HCT116 (cell line): ENCODE measurements at regions not wholly inside any gene's neighbourhood (a gene's known extent, or its start where the extent isn't known, plus 50 kb on each side); places are given as distances from the start of the nearest gene placed in this dataset.

Experiments used
- ATAC-seq: fragments of 200-7000 bp; cut with Tn5 transposase; 2 replicates; pipeline ENCODE4 v1.9.1; 2020; ENCODE audit warnings: mild to moderate bottlenecking, moderate library complexity
- BruUV-seq: library from RNA; stranded (reverse); fragments of 400-500 nt; replicated peaks from 2 replicates; lab custom pipeline; 2021; lab: Mats Ljungman, UMichigan
- CTCF ChIA-PET: fragments of 300-600 bp; sonication (Branson Sonifier 250); formaldehyde crosslinking; loops from one replicate; lab custom pipeline; 2021; ENCODE audit warnings: antibody characterized with exemption; lab: Charles Lee
- POLR2A ChIA-PET: fragments of 300-600, 350-600 bp; sonication (Branson Sonifier 250); formaldehyde crosslinking; loops from one replicate; lab custom pipeline; 2021; ENCODE audit warnings: antibody characterized with exemption; lab: Charles Lee
- RAD21 ChIA-PET, 2 experiments: fragments of 300-600 bp; sonication (Branson Sonifier 250); formaldehyde crosslinking; loops; one replicate each; lab custom pipeline; 2023; ENCODE audit warnings: low total read pairs in 2 of 2; ENCODE audit not compliant: uncharacterized antibody in 2 of 2, unreplicated experiment in 2 of 2, low non-redundant PET in 1 of 2; lab: Charles Lee
- DNase-seq: peaks from one replicate; pipeline ENCODE4 v3.0.0-alpha.2; 2010; ENCODE audit warnings: low read depth, low spot score
- H2AFZ ChIP-seq: fragments of 200-600 bp; shearing (Covaris generic), sonication (generic); 2 replicates; pipeline ENCODE4 v1.6.1; 2017; ENCODE audit warnings: low read depth, mixed run types, mixed read lengths, antibody characterized with exemption, low read length; ENCODE audit not compliant: poor library complexity, severe bottlenecking
- H3K27ac ChIP-seq: 2 replicates; pipeline ENCODE4 v1.5.1; 2012; ENCODE audit warnings: low read depth, low read length
- H3K27me3 ChIP-seq: fragments of 200-600 bp; sonication (generic); 2 replicates; pipeline ENCODE4 v1.6.1; 2016; ENCODE audit warnings: mixed run types, low read length, mixed read lengths; ENCODE audit not compliant: insufficient read depth
- H3K36me3 ChIP-seq, 2 experiments: fragments of 200-500 bp in 1 of 2; fragments of 200-600 bp in 1 of 2; sonication (Bioruptor generic) in 1 of 2; sonication (generic) in 1 of 2; 2 replicates each; pipeline versions ENCODE4 v1.5.1 to v1.6.1; 2014 to 2016; ENCODE audit warnings: low read length in 2 of 2, inconsistent platforms in 1 of 2, mixed read lengths in 1 of 2, mixed run types in 1 of 2; ENCODE audit not compliant: insufficient read depth in 2 of 2, control insufficient read depth in 1 of 2
- H3K4me1 ChIP-seq, 2 experiments: fragments of 200-600 bp in 1 of 2; sonication (generic) in 1 of 2; 2 replicates each; pipeline versions ENCODE4 v1.5.1 to v1.6.1; 2012 to 2017; ENCODE audit warnings: low read length in 2 of 2, inconsistent platforms in 1 of 2, mild to moderate bottlenecking in 1 of 2, mixed read lengths in 1 of 2, mixed run types in 1 of 2, moderate library complexity in 1 of 2; ENCODE audit not compliant: insufficient read depth in 2 of 2, control insufficient read depth in 1 of 2
- H3K4me2 ChIP-seq: fragments of 200-600 bp; sonication (generic); 2 replicates; pipeline ENCODE4 v1.6.1; 2017; ENCODE audit warnings: mixed run types, low read length, mixed read lengths
- H3K4me3 ChIP-seq, 2 experiments: fragments of 200-600 bp in 1 of 2; sonication (generic) in 1 of 2; replicated peaks in 1 of 2; 2 replicates each; pipeline ENCODE4 v1.5.1; 2011 to 2016; ENCODE audit warnings: low read length in 2 of 2, control low read depth in 1 of 2, low read depth in 1 of 2, mild to moderate bottlenecking in 1 of 2, mixed read lengths in 1 of 2, mixed run types in 1 of 2
- H3K79me2 ChIP-seq: fragments of 200-600 bp; sonication (generic); 2 replicates; pipeline ENCODE4 v1.6.1; 2017; ENCODE audit warnings: mild to moderate bottlenecking, mixed run types, low read length, moderate library complexity, mixed read lengths; ENCODE audit not compliant: insufficient read depth
- H3K9ac ChIP-seq: fragments of 200-600 bp; sonication (generic); 2 replicates; pipeline ENCODE4 v1.6.1; 2016; ENCODE audit warnings: low read length, mixed read lengths
- H3K9me2 ChIP-seq: fragments of 200-600 bp; sonication (generic), shearing (Covaris generic); 2 replicates; pipeline ENCODE4 v1.6.1; 2017; ENCODE audit warnings: mixed run types, mild to moderate bottlenecking, moderate library complexity; ENCODE audit not compliant: insufficient read depth
- H3K9me3 ChIP-seq, 2 experiments: fragments of 200-500 bp in 1 of 2; fragments of 200-600 bp in 1 of 2; sonication (Bioruptor generic) in 1 of 2; sonication (generic) in 1 of 2; 2 replicates each; pipeline ENCODE4 v1.6.1; 2014 to 2017; ENCODE audit warnings: low read length in 2 of 2, mixed read lengths in 2 of 2, inconsistent platforms in 1 of 2, low read depth in 1 of 2, mild to moderate bottlenecking in 1 of 2, mixed run types in 1 of 2, moderate library complexity in 1 of 2; ENCODE audit not compliant: control insufficient read depth in 1 of 2, insufficient read depth in 1 of 2
- H4K20me1 ChIP-seq: fragments of 200-600 bp; sonication (generic), shearing (Covaris generic); 2 replicates; pipeline ENCODE4 v1.6.1; 2017; ENCODE audit warnings: mixed run types, mild to moderate bottlenecking, moderate library complexity; ENCODE audit not compliant: insufficient read depth
- CBX3 ChIP-seq: IDR thresholded peaks from 2 replicates; pipeline ENCODE4 v1.6.1; 2012; ENCODE audit warnings: low read depth
- ELF1 ChIP-seq: IDR thresholded peaks from 2 replicates; pipeline ENCODE4 v1.6.1; 2012; ENCODE audit warnings: low read depth, borderline replicate concordance
- FOSL1 ChIP-seq: IDR thresholded peaks from 2 replicates; pipeline ENCODE4 v1.6.1; 2012; ENCODE audit warnings: low read depth
- MAX ChIP-seq: IDR thresholded peaks from 2 replicates; pipeline ENCODE4 v1.6.1; 2012
- POLR2AphosphoS5 ChIP-seq: IDR thresholded peaks from 2 replicates; pipeline ENCODE4 v1.6.1; 2011; ENCODE audit warnings: mild to moderate bottlenecking, low read depth, low read length, moderate library complexity
- RAD21 ChIP-seq: IDR thresholded peaks from 2 replicates; pipeline ENCODE4 v1.6.1; 2012; ENCODE audit warnings: low read depth, mild to moderate bottlenecking
- REST ChIP-seq: IDR thresholded peaks from 2 replicates; pipeline ENCODE4 v1.6.1; 2012; ENCODE audit warnings: low read depth
- SIN3A ChIP-seq: IDR thresholded peaks from 2 replicates; pipeline ENCODE4 v1.6.1; 2012; ENCODE audit warnings: low read depth
- SP1 ChIP-seq: IDR thresholded peaks from 2 replicates; pipeline ENCODE4 v1.6.1; 2012; ENCODE audit warnings: low read depth
- TCF7L2 ChIP-seq: IDR thresholded peaks from 2 replicates; pipeline ENCODE4 v1.7.0; 2011; ENCODE audit warnings: borderline replicate concordance, inconsistent platforms; ENCODE audit not compliant: insufficient read depth, insufficient read length; ENCODE audit errors: extremely low read depth
- YY1 ChIP-seq: IDR thresholded peaks from 2 replicates; pipeline ENCODE4 v1.6.1; 2011; ENCODE audit warnings: low read length, low read depth, moderate library complexity, mild to moderate bottlenecking; ENCODE audit not compliant: insufficient replicate concordance; ENCODE audit errors: extremely low read depth
- ZFX ChIP-seq: fragments of 450-650 bp; IDR thresholded peaks from 2 replicates; pipeline ENCODE4 v1.6.1; 2017
- ZNF274 ChIP-seq: fragments of 200-500 bp; sonication (Bioruptor generic); IDR thresholded peaks from 2 replicates; pipeline ENCODE4 v1.6.1; 2014; ENCODE audit warnings: mild to moderate bottlenecking, low read depth, low read length, inconsistent platforms
- intact Hi-C: fragments of 100-400 bp; cut with micrococcal nuclease; formaldehyde crosslinking; loops from 2 replicates; pipeline ENCODE4 v1.10.0; 2022

- no peaks in the 10 kb centered on the region for H3K36me3 ChIP-seq
- H3K27me3 ChIP-seq: no peaks in the 10 kb centered on the region
- no peak overlapping the region for H2AFZ ChIP-seq
- no peak for TF ChIP-seq MAX
- TF ChIP-seq FOSL1: no peak
- no peak for TF ChIP-seq ZFX
- TF ChIP-seq SIN3A: no peak
- no peak for TF ChIP-seq RAD21
- TF ChIP-seq YY1: no peak
- TF ChIP-seq CBX3: no peak
- no peak for TF ChIP-seq POLR2AphosphoS5
- TF ChIP-seq ZNF274: no peak
- no peak for TF ChIP-seq REST
- TF ChIP-seq ELF1: no peak
- no peak for TF ChIP-seq TCF7L2
- TF ChIP-seq SP1: no peak
- H3K4me2 ChIP-seq: no peak overlapping the region
- H3K4me1 ChIP-seq: no peaks in the 10 kb centered on the region
- BruUV-seq: no TSS peak
- RAD21 ChIA-PET: no interaction called here
- H3K9me3 ChIP-seq: no peaks in the 10 kb centered on the region
- no peak overlapping the region for H3K9ac ChIP-seq
- no peaks in the 10 kb centered on the region for H3K79me2 ChIP-seq
- POLR2A ChIA-PET: no interaction called here
- CTCF ChIA-PET: no interaction called here
- intact Hi-C loops: no loop called here
- no peak overlapping the region for H3K27ac ChIP-seq
- no peak for ATAC-seq
- no peaks in the 10 kb centered on the region for H4K20me1 ChIP-seq
- H3K4me3 ChIP-seq: no peak overlapping the region
- DNase-seq: no peak
- H3K9me2 ChIP-seq: no peaks in the 10 kb centered on the region
Observed at GRCh38 chr1:81071072-81071858, 729.5 kb upstream of the ADGRL2 start.
